ENCODE measurements at regions not wholly inside any gene's neighbourhood (a gene's known extent, or its start where the extent isn't known, plus 50 kb on each side); places are given as distances from the start of the nearest gene placed in this dataset.

DNA sequence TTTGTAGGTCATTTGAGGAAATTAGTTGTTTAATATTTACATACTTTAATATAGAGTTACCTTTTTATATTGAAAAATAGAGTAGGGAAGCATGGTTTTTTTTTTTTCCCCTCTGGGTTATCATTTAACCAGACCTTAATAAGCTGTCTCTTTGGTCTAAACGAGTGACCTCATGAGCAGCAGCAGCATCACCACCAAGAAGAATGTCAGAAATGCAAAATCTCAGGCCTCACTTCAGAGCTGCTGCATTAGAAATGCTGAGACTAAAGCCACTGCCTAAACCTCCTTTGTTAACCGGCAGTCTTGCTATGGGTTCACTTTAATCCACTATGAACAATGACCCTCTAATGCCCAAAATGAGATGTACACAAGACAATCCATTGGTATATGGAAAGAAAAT is 733.7 kb upstream of the FAM98A start:
- no peak overlapping the region for H3K4me3 ChIP-seq (replicated peaks; ENCODE audit: insufficient read depth, low read length)
- TF ChIP-seq, protein P1, sequence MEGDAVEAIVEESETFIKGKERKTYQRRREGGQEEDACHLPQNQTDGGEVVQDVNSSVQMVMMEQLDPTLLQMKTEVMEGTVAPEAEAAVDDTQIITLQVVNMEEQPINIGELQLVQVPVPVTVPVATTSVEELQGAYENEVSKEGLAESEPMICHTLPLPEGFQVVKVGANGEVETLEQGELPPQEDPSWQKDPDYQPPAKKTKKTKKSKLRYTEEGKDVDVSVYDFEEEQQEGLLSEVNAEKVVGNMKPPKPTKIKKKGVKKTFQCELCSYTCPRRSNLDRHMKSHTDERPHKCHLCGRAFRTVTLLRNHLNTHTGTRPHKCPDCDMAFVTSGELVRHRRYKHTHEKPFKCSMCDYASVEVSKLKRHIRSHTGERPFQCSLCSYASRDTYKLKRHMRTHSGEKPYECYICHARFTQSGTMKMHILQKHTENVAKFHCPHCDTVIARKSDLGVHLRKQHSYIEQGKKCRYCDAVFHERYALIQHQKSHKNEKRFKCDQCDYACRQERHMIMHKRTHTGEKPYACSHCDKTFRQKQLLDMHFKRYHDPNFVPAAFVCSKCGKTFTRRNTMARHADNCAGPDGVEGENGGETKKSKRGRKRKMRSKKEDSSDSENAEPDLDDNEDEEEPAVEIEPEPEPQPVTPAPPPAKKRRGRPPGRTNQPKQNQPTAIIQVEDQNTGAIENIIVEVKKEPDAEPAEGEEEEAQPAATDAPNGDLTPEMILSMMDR (IDR thresholded peaks at IDR 0.05; ENCODE audit: insufficient read depth, low read length), result no peak
- TF ChIP-seq, protein P2, sequence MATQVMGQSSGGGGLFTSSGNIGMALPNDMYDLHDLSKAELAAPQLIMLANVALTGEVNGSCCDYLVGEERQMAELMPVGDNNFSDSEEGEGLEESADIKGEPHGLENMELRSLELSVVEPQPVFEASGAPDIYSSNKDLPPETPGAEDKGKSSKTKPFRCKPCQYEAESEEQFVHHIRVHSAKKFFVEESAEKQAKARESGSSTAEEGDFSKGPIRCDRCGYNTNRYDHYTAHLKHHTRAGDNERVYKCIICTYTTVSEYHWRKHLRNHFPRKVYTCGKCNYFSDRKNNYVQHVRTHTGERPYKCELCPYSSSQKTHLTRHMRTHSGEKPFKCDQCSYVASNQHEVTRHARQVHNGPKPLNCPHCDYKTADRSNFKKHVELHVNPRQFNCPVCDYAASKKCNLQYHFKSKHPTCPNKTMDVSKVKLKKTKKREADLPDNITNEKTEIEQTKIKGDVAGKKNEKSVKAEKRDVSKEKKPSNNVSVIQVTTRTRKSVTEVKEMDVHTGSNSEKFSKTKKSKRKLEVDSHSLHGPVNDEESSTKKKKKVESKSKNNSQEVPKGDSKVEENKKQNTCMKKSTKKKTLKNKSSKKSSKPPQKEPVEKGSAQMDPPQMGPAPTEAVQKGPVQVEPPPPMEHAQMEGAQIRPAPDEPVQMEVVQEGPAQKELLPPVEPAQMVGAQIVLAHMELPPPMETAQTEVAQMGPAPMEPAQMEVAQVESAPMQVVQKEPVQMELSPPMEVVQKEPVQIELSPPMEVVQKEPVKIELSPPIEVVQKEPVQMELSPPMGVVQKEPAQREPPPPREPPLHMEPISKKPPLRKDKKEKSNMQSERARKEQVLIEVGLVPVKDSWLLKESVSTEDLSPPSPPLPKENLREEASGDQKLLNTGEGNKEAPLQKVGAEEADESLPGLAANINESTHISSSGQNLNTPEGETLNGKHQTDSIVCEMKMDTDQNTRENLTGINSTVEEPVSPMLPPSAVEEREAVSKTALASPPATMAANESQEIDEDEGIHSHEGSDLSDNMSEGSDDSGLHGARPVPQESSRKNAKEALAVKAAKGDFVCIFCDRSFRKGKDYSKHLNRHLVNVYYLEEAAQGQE (IDR thresholded peaks at IDR 0.05; ENCODE audit: insufficient replicate concordance, low read depth), result no peak
- TF ChIP-seq POLR2AphosphoS5 (IDR thresholded peaks at IDR 0.05; ENCODE audit: low read depth) (no peak), SPI1 (IDR thresholded peaks at IDR 0.05; ENCODE audit: borderline replicate concordance, low read depth) (no peak), GABPA (IDR thresholded peaks at IDR 0.05; ENCODE audit: low read depth) (no peak)
- no peak for DNase-seq (ENCODE audit: low read depth in 1 of 2, low spot score in 1 of 2)
- H3K27ac ChIP-seq (replicated peaks), result no peak overlapping the region
- no peaks in the 10 kb centered on the region for H3K27me3 ChIP-seq (ENCODE audit: insufficient read depth, poor library complexity, severe bottlenecking)

DNA sequence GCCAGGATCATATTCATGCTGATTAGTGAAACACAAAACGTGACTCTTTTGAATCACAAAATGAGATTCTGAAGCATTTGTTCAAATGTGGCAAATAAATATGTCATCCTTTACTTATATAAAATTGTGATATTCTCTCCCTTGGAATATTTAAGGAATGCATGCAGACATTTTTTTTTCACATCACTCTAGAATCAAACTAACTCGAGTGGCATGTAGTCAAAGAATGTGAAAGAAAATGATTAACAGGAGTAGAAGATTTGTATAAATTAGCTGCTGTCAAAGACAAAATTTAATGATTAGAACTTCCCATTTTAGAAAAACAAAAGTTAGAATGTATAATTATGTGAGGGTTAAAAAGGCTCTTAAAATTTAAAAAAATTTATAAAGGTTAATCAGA is 721.0 kb upstream of the FAM98A start:
- Histone ChIP-seq H3K27ac (replicated peaks) (no peak overlapping the region), H3K4me3 (replicated peaks; ENCODE audit: insufficient read depth, low read length) (no peak overlapping the region), H3K27me3 (ENCODE audit: insufficient read depth, poor library complexity, severe bottlenecking) (no peaks in the 10 kb centered on the region)
- no peak for TF ChIP-seq SPI1 (IDR thresholded peaks at IDR 0.05; ENCODE audit: borderline replicate concordance, low read depth)
- TF ChIP-seq, protein P1 (IDR thresholded peaks at IDR 0.05; ENCODE audit: insufficient read depth, low read length), result no peak
- no peak for TF ChIP-seq GABPA (IDR thresholded peaks at IDR 0.05; ENCODE audit: low read depth)
- TF ChIP-seq, protein P2 (IDR thresholded peaks at IDR 0.05; ENCODE audit: insufficient replicate concordance, low read depth), result no peak
- no peak for TF ChIP-seq POLR2AphosphoS5 (IDR thresholded peaks at IDR 0.05; ENCODE audit: low read depth)
- DNase-seq (ENCODE audit: low read depth in 1 of 2, low spot score in 1 of 2), result no peak

DNA sequence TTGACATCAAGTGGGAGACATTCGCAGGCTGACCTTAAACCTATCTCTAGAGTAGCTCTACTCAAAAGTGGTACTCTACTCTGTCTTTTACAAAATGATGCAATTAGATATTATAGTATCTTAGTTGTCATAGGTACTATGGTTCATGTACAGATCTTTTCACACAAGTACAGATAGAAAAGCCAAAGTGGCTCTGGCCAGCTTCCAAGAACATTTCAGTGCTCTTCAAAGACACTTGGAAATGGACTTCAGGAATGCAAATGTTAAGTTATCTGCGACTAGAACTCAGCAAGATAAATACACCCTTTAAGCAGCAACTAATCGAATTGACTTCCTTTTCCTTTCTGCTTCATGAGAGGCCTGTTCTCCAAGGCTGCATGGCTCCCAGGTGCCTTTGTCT is 718.7 kb upstream of the FAM98A start:
- Histone ChIP-seq H3K27ac (replicated peaks) (no peak overlapping the region), H3K27me3 (ENCODE audit: insufficient read depth, poor library complexity, severe bottlenecking) (no peaks in the 10 kb centered on the region), H3K4me3 (replicated peaks; ENCODE audit: insufficient read depth, low read length) (no peak overlapping the region)
- TF ChIP-seq, protein P2 (IDR thresholded peaks at IDR 0.05; ENCODE audit: insufficient replicate concordance, low read depth), result no peak
- no peak for TF ChIP-seq POLR2AphosphoS5 (IDR thresholded peaks at IDR 0.05; ENCODE audit: low read depth)
- TF ChIP-seq, protein P1 (IDR thresholded peaks at IDR 0.05; ENCODE audit: insufficient read depth, low read length), result no peak
- no peak for TF ChIP-seq GABPA (IDR thresholded peaks at IDR 0.05; ENCODE audit: low read depth)
- TF ChIP-seq SPI1 (IDR thresholded peaks at IDR 0.05; ENCODE audit: borderline replicate concordance, low read depth), result no peak
- no peak for DNase-seq (ENCODE audit: low read depth in 1 of 2, low spot score in 1 of 2)

Data from HL-60 (cell line).